ENCODE measurements at regions not wholly inside any gene's neighbourhood (a gene's known extent, or its start where the extent isn't known, plus 50 kb on each side); places are given as distances from the start of the nearest gene placed in this dataset.

GRCh38 chr10:120732643-120733313 is 118.4 kb upstream of the WDR11 start (continued):
- TF ChIP-seq ATF3 (IDR thresholded peaks at IDR 0.05; ENCODE audit: insufficient read depth, low read depth, low read length) (no peak), POU5F1 (IDR thresholded peaks at IDR 0.05; ENCODE audit: low read depth, low read length) (no peak), JUN (IDR thresholded peaks at IDR 0.05; ENCODE audit: low read depth, low read length) (no peak)

All from H1 (cell line).